NCI-H2196 (cell line): ENCODE measurements at regions not wholly inside any gene's neighbourhood (a gene's known extent, or its start where the extent isn't known, plus 50 kb on each side); places are given as distances from the start of the nearest gene placed in this dataset.
"Not testable (repeated sequence)": the region's sequence is repeated elsewhere in the genome, so short reads cannot be mapped to it uniquely, and the experiment has no call there.

ENCODE experiments used
- DNase-seq: peaks from one replicate; lab custom pipeline; 2025; ENCODE audit not compliant: unreplicated experiment; lab: John Stamatoyannopoulos, UW

DNA sequence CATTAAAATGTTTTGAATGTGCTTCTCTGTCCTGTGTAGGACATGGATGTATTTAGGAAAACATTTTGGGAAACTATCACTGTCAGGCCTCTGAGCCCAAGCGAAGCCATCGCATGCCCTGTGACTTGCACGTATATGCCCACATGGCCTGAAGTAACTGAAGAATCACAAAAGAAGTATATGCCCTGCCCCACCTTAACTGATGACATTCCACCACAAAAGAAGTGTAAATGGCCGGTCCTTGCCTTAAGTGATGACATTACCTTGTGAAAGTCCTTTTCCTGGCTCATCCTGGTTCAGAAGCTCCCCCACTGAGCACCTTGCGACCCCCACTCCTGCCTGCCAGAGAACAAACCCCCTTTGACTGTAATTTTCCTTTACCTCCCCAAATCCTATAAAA lies 191.1 kb upstream of the MEIS1 start:
- not testable (repeated sequence) for DNase-seq

DNA sequence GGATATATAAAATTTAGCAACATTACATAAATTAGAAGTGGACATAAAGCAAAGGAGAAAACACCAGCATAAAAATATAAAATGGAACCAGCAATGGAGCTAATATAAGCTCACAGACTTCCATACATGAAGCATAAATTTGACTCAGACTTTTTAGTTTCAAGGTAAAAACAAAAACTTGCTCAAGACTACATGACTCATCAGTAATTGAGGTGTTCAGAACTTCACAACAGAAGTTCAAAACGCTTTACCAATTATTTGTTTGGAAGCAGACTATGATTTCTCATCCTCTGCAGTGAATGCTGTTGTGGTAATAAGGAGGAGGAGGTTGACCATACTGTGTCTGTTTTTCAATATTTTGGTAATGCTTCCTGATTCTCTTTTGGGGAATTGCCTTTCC lies 192.0 kb upstream of the MEIS1 start:
- not testable (repeated sequence) for DNase-seq

DNA sequence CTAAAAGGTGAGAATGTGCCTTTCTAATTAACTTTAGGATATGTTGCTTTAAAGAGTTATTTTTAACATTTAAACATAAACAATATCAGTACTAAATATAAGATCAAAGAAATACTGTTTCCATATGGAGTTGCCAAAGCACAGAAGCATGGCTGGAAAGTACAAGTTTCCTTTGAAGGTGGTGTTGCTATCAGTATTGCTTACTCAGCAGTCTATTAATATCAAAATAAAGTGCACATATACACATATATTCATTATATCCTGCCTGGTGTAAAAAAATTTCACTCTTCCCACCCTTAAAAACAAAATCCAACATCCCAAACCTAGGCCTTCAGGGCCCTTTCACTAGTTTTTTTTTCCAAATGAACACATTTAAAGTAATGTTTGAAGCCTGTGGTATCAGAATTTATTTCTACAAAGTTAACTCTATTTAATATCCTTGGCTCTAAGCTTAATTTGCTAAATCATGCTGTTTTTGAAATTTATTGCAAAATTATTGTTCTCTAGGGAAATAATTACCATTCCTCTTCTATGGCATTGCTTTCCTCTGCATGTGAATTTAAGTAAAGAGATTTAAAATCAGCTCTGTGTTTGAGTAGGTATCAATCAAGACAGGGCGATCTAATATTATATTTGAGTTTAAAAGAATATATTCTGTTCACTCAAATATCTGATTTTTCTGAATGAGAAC lies 192.7 kb upstream of the MEIS1 start:
- no peak for DNase-seq

DNA sequence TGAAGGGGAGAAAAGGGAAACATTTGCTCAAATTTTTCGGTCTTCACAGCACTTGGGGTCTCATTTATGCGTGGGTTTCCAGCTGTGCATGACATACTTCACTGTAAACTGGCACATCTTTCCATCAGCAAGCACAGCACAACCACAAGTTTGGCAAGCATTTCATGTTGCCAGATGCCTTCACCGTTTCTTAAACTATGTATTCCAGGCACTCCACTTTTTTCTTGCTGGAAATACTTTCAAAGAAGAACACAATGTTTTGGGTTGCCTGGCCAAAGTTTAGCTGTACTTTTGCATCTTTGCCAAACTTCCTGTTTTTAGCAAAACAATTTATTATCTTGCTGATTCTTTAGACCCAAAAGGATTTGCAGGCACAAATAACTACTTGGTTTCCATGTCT lies 194.6 kb upstream of the MEIS1 start:
- DNase-seq: no peak

DNA sequence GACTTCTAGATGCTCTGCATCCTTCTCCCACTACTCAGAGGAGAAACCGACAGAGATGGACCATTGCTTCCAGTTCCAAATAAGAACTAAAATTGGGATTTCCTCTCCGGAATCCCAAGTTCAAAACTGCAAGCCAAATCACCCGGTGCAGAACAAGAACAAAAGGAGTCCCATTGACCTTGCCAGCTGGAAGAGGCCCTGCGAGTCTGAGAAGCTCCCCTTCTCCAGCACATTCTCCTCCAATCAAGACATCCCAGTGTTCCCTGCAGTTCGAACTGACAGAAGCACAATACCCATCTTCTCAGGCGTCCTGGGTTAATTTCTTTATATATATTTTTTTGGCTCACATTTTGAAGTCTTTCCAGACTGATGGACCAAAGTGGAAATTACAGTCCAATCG lies 195.3 kb upstream of the MEIS1 start:
- DNase-seq: no peak

DNA sequence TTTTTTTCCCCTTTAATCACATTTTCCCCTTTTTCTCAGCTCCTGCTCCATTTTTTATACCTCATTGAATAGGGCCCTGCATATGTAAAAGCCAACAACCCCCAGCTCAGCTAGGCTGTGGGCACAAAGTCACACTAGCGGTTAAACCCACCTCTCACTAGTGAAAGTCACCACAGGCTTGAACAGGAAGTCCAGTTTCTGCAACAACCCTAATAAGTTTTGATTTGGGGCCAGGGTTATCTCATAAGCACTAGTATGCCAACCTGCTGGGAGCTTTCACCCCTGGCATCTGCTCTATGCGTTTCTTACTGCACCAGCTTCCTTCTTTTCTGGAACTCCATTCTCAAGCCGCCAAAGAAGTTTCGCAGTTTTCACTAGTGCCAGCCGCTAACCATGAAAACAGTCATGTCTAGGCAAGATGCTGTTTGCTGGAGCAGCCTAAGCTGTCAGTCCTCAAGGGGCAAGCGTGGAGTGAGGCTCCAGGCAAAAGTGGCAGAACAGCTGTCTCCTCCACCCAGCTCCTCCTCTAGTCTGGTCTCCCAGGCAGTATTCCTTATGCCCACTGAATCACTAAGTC lies 197.0 kb upstream of the MEIS1 start:
- no peak for DNase-seq

DNA sequence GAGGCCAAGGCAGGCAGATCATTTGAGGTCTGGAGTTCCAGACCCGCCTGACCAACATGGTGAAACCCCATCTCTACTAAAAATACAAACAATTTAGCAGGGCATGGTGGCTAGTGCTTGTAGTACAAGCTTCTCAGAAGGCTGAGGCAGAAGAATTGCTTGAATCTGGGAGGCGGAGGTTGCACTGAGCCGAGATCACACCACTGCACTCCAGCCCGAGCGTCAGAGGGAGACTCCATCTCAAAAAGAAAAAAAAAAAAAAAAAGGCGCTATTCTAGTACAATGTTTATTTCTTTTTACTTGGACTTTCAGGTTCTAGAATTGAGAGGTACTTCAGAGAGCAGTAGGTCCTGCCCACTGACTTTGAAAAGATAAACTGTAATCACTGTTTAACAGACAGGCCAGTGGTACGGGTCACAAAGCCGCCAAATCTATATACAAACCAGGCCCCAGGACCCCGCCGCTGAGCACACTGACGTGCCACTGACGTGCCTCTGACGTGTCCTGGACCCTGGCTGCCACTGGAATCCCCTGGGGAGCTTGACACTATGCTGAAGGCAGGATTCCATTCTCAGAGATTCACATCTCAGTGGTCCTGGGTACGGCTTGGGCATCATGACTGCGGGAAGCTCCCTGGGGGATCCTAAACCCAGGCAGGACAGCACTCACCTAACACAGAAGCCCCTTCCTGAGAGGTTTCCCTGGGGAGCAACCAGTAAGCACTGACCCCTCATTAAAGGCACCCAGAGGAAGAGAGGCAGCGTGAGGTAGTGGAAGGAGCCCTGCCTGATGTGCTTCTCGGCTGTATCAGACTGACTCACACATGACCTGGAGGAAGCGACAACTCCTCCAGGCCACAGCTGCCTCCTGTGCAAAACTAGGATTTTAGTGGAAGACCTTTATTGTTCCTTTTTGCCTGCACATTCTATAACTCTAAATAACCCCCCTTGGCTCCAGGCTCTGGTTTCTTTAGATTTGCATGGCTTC lies 197.8 kb upstream of the MEIS1 start:
- DNase-seq: no peak

DNA sequence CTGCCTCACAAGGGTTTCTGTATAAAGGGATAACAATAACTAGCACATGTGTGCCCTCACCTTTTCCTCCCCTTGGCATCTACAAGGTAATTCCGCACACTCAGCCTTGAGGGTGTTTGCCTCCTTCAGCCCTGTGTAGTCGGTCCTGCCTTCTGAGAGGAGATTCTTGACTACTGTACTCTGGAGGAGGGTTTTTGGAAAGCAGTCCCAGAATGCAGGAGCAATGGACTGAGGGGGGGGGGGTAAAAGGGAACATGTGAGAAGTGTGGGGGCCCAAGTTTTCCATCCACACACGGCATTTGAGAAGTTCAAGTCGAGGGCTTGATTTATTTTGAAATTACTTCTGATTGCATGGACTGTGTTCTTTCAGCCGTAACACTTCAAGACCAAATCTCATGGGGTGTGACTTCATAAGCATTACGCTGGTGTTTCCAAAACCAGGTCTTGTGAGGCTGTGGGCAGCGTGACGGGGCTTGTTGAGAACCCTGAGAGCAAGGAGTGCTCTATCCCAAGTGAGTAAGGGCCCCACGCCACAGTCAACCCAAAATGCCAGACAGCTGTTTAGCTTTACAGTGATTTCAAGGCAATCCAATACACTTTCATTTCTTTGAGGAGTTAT lies 198.7 kb upstream of the MEIS1 start:
- DNase-seq: no peak

DNA sequence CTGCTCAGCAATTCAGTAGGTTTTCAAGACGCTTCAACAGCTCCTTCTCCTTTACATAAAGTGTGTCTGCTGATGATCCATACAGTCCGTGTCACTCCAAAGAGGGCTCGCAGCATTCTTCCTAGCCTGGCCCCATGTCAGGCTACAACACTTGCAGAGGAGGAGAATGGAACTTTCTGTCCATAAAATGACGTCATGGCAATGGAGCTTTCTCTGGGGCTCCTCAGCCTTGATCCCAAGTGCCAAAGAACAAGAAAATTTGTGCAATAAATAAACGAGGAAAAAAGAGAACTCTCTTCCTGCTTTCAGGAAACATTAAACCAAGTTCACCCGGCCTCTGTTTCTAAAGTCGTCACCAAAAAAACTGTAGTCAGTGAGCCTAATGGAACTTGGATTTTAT lies 199.5 kb upstream of the MEIS1 start:
- DNase-seq: no peak

DNA sequence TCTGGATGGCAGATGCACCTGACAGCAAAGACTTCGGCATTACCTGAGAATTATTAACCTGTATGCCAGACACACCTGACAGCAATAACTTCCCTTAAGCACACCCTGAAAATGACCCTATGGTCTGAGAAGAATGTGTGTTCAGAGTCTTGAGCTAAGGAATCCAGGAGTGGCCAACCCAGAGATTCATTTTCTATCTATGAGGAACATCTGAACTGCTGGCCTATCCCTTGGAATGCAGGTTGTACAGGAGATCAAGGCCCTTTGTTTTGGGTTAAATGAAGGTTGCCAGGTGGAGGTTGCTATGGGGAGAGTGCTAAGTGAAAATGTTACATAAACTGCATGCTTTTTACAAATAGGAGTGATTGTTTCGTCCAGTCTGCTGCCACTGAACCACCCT lies 200.9 kb upstream of the MEIS1 start:
- DNase-seq: no peak

DNA sequence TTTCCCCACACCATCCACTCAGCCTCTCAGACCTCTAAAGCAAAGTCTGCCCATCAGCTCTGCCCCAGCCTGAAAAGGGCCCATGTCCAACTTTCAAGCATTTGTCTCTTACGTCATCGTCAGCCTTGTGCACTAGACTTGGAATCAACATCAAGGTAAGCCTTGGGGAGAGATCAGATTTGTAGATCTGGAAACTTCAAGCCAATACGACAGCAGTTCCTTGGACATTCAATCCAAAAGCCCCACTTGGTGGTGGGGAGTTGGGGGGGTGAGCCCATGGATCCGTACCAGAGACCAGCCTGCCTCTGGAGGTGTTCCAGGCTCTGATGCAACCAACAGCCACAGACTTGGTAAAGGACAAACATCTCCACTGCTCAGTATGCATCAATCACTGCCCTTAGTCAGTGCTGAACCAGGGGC lies 206.8 kb upstream of the MEIS1 start:
- DNase-seq: no peak

DNA sequence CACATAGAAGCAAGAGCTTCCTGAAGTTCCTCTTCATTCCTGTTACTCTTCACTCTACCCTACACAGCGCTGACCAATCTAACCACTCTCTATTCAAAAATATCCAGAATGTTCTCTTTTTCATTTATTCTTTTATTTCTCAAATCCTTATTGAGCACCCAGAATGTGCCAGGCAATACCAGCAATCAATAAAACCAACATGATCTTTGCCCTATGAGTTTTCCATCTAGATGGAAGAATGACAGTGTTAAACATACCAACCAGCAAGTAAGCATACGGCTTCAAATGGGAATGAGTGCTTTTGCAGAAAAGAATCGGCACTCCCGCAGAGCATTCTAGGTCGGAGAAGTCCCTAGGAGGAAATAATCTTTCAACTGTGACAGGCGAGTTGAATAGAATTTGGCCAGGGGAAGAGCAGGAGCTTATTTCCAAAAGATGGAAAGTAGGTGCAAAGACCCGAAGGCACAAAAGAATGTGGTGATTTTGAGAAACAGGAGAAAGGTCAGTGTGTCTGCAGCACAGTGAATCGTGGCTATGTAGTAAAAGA lies 217.8 kb upstream of the MEIS1 start:
- DNase-seq: no peak

DNA sequence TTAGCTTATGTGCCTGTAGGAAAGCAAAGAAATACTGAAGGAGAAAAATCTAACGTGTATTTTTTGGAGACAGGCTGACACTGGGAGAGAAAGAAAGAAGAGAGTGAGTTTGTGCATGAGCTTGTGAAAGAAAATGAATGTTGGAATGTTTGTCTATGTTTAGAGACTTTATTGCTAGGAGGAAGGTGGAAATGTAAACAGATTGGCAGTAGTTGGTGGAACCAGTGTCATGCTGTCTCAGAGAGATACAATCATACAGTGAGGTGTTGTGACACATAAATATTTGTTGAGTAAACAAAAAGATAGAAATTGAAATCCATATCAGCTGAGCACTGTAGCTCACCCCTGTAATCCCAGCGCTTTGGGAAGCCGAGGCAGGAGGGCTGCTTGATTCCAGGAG lies 222.2 kb upstream of the MEIS1 start:
- DNase-seq: no peak

DNA sequence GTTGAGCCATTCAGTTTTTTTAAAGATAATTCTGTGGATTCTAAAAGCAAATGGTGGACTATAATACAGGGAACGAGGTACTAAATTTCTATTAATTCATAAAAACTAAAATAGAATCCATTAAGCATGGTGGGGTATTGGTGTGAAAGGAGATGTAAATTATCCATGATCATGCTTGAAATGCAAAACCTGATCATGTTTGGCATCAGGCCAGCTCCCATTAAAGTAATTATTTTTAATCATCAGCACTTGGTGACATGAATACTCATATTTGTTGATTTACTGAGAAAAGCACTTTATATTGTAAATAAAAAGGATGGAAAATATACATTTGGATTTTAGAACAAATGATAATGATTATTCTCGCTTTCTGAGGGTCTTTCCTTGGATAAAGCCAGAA lies 232.3 kb upstream of the MEIS1 start:
- no peak for DNase-seq

DNA sequence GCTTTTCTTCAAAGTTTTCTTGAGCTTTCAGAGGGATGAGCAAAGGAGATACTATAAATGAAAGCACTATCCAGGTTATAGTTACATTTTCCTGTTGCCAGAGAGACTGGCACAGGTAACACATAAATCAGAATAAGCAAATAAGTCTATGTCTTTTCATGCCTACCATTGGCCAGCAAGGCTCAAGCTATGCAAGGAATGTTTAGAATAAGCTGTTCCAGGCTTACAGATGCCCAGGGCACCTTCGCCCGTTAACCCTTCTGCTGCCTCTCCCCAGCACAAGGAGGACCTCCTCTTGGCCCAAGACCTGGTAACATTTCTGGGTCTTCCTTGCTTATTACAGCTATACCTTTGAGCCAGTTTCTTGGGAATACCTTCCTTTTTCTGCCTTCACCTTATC lies 233.7 kb upstream of the MEIS1 start:
- no peak for DNase-seq

DNA sequence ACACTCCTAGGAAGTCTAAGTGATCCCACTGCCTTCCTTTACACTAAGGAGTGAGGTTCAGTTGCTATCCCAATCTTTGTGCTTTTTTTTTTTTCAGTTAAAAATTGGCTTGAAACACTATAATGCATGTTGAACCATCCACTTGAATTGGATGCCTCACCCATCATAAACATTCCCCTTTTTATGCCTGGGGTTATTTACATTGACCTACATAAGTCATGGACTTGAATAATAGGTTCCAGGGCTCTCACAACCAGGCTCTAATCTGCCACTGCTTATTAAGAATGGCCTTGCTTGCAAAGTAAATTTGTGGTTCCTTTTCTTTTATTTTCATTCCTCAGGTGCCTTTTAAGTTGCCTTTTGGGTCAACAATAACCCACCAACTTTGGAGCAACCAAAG lies 236.1 kb upstream of the MEIS1 start:
- no peak for DNase-seq

DNA sequence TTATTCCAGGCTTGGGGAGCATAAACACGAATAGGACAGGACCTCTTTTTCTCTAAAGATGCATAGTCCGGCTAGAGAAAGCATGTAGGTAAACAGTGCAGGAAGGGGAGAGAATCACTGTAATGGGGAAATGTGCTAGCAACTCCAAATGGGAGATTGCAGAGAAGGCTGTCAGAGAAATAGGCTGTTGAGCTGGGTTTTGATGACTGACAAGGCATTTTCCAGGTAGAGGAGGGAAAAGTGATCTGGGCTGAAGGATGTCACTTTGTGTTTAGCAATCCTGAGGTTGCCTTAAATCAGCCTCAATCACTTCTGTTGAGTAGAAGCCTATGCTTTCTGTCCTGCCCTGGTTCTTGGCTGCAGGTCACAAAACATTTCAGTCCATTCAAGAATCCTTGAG lies 242.0 kb upstream of the MEIS1 start:
- DNase-seq: no peak

DNA sequence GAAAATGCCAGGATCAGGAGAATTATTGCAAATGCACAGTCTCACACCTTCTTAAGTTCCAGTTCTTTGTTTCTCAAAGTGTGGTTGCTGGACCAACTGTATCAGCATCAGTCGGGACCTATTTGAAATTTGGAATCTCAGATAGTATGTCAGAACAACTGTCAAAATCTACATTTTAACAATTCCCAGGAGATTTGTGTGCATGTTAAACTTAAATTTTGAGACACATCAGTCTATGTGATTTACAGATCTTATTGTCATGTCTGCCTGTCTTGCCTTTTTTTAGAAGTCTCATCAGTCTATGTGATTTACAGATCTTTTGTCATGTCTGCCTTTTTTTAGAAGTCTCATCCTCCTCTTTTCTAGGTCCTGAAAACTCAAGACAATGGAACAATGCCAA lies 243.6 kb upstream of the MEIS1 start:
- DNase-seq: no peak

DNA sequence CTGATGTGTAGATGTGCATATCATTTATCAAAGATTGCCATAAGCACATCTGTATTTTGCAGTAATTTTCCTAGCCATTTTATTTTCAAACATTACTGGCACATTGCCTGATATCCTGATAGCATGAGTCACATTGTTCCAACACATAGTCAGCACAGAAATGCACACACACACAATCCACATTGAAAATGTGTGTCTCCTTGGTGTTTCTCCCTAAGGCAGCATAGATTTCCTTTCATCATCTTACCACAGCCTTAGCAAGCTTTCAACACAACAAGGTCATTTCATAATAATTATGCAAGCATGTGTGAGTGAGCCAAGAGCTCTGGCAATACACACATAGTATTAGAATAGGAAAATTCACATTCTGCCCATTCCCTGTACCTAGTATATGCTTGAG lies 245.4 kb upstream of the MEIS1 start:
- DNase-seq: no peak

DNA sequence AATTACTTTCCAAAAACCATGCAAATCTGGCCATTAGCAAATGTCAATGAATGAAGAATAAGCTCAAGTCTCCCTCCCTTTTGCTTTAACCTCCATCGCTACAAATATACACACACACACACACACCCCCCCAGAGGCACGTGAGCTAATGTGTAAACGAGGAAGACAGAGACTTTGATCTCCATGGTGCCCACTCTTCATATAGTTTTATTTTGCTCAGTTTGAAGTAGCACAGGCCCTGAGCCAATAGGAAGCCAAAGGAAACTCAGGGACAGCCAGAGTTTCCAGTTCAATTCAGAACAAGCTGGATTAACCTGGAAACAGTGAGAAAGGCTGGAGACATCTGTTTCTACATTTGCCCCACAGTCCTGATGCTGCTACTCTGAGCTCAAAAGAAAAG lies 248.4 kb upstream of the MEIS1 start:
- no peak for DNase-seq

DNA sequence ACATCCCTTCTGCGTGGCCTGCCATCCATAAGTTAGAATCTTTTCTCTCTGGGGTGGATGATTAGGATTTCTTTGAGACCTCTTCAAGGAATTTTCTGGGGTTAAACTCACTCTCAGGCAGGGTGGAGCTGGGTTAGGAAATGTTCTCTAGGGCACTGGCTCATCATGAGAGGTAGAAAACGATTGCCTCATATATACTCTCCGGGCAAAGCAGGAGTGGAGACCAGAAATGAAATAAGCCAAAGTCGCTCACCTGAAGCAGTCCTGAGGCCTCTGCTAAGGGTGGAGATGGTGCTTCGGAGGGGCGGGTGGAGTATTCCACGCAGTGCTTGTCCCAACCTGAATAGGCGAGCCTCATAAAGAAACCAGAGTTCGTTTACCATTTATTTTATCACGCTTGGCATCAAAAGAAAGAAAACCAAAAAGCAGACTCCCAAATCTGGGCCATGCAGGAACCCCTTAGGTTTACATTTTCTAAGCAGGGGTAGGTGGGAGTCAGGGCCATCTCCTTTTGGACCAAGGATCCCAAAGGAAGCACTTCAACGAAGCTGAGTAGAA lies 249.3 kb upstream of the MEIS1 start:
- no peak for DNase-seq
